GM12873 (cell line): ENCODE measurements at regions not wholly inside any gene's neighbourhood (a gene's known extent, or its start where the extent isn't known, plus 50 kb on each side); places are given as distances from the start of the nearest gene placed in this dataset.

Experiments used
- TF ChIP-seq, protein P1 (sequence below): IDR thresholded peaks from 2 replicates; pipeline ENCODE4 v1.5.1; 2012; ENCODE audit warnings: low read depth, mild to moderate bottlenecking, moderate library complexity, low read length, control low read depth; ENCODE audit not compliant: insufficient read depth; ENCODE audit errors: missing control alignments

DNA sequence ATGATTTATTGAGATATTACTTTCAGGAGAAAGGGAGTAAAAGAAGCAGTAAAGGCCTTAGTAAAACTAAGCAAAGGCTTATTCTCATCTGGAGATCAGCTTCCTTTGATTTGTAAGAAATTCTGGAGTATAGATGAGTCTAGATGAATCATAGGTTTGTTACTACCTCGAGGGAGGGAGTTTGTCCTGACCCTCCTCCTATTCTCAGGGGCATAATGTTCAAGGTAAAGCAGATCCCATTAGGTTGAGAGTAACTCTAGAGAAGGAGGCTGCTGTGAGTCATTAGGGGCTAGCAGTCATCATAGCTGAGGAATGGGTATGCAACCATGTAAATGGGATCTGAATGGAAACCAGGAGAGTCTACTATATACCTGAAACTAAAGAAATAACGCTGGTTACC lies 155.5 kb upstream of the MOCS2 start:
- TF ChIP-seq, protein P1, sequence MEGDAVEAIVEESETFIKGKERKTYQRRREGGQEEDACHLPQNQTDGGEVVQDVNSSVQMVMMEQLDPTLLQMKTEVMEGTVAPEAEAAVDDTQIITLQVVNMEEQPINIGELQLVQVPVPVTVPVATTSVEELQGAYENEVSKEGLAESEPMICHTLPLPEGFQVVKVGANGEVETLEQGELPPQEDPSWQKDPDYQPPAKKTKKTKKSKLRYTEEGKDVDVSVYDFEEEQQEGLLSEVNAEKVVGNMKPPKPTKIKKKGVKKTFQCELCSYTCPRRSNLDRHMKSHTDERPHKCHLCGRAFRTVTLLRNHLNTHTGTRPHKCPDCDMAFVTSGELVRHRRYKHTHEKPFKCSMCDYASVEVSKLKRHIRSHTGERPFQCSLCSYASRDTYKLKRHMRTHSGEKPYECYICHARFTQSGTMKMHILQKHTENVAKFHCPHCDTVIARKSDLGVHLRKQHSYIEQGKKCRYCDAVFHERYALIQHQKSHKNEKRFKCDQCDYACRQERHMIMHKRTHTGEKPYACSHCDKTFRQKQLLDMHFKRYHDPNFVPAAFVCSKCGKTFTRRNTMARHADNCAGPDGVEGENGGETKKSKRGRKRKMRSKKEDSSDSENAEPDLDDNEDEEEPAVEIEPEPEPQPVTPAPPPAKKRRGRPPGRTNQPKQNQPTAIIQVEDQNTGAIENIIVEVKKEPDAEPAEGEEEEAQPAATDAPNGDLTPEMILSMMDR: no peak

DNA sequence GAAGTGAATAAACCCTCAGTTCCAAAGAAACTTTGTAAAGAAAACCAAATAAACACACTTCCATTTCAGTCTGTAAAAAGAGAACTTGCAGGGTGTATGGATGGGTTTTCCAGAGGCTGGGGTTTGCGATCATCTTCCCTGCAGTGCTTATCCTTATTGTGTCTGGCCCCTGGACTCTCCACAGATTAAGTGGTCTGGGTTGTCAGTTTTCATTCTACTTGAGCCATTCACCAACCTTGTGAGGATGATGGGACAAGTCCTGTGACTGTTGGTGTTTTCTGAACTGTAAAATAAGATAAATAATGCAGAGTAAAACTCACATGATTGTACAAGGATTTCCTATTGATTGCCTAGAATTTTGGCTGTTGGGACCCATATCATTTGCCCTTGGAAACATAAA lies 166.1 kb upstream of the MOCS2 start:
- TF ChIP-seq, protein P1: no peak

DNA sequence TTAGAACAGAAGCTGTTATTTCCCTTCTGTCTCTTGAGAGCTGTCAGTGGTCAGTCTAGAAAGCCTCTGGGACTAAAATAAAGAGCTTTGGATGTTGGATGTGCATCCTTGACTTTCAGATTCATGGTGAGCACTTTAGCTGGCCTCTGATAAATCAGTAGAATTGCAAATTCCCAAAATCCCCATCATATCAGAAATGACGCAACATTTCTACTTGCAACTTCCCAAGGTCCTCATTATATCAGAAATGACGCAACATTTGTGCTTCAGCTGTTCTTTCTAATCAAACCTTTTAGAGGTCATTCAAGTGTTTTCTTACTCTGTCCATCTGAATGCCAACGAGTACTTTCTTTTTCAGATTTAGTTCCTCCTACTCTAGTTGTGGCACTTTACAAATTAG lies 167.3 kb upstream of the MOCS2 start:
- TF ChIP-seq, protein P1: no peak

DNA sequence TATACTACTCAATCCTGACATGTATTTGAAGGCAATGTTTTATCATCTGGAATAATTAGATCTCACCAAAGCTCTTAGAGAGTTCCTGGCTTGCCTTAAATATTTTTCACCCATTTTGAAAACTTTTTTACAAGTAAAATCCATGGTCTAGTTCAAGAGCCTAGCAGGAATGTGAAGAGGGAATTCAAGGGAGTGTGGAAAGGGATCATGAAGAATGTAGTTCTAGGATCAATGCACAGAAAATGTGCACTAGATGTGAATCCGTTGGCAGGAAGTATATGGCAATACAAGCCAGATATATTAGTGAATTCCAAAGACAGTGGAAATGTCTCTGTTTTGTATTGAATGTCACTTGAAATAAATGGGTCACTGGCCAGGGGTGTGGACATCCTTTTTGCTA lies 167.9 kb upstream of the MOCS2 start:
- TF ChIP-seq, protein P1: no peak

DNA sequence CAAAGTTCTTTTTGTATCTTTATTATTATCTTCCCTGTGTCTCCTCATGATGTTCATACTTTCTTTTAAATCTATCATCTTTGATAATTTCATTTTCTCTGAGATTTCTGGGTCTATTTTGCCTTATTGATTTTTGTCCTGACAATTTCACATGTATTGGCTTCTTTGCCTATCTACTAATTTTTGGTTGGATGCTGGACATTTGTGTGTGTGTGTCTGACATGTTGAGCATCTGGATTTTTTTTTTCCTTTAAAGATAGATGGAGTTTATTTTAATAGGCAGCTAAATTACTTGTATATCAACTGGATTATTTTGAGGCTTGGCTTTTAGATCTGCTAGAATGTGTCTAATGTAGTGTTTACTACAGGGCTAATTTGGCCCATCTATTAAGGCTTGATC lies 178.0 kb upstream of the MOCS2 start:
- TF ChIP-seq, protein P1: no peak

DNA sequence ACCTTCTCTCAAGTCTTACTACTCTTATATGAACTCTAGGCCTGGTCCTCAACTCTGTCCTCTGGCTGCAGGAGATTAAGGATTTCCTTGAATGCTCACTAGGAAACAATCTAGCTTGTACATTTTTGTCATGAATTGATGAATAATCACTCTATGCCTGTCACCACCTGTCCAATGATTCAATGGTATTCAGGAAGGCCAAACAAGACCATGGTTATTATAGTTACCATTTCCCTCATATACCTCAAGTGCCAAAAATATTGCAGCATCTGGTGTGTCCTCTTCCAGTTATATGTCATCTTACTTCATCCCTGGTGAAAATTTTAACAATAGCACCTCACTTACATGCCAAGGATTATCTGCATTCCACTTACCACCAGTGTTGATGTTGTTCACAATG lies 179.0 kb upstream of the MOCS2 start:
- TF ChIP-seq, protein P1: no peak

DNA sequence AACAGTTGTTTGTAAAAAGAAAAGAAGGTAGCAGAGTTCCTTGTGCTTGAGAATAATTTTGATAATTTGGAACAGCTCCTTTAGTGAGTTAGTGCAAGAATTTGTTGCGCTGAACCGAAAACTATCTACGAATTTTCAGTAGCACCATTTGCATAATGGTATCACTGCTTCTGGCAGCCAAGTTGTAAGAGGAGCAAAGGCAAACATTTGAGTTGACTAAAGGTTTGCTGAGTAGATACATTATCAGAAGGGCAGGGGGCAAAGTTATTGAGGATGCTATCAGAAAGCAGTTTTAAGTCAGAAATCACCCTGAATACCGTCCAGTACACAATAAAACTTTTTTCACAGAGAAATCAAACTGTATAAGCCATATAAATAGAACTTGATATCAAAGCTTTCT lies 181.5 kb upstream of the MOCS2 start:
- TF ChIP-seq, protein P1: no peak
